NCI-H1694 treated with DMSO at 0.1 percent for 48 hours (cell line): ENCODE measurements at regions not wholly inside any gene's neighbourhood (a gene's known extent, or its start where the extent isn't known, plus 50 kb on each side); places are given as distances from the start of the nearest gene placed in this dataset.
"Not testable (repeated sequence)": the region's sequence is repeated elsewhere in the genome, so short reads cannot be mapped to it uniquely, and the experiment has no call there.

Experiments
- DNase-seq: peaks from one replicate; lab custom pipeline; 2025; lab: John Stamatoyannopoulos, UW

GRCh38 chr9:78438211-78438610 is 141.3 kb downstream of the PSAT1 start:
- DNase-seq, result no peak

GRCh38 chr9:78438780-78439179 is 141.9 kb downstream of the PSAT1 start:
- DNase-seq, result no peak

GRCh38 chr9:78439190-78439865 is 142.4 kb downstream of the PSAT1 start:
- peak; percentile 59 for DNase-seq

GRCh38 chr9:78439866-78440830 is 143.2 kb downstream of the PSAT1 start:
- peak; percentile 6 for DNase-seq

- no peak for DNase-seq
Measured at GRCh38 chr9:78441396-78441795, 144.5 kb downstream of the PSAT1 start.

- DNase-seq, result no peak
Measured at GRCh38 chr9:78441822-78442431, 145.0 kb downstream of the PSAT1 start.

- DNase-seq, result not testable (repeated sequence)
Measured at GRCh38 chr9:78442577-78442976, 145.7 kb downstream of the PSAT1 start.

- DNase-seq, result no peak
Measured at GRCh38 chr9:78443946-78444345, 147.0 kb downstream of the PSAT1 start.

- no peak for DNase-seq
Measured at GRCh38 chr9:78448960-78449673, 152.2 kb downstream of the PSAT1 start.

GRCh38 chr9:78453450-78453849 is 156.5 kb downstream of the PSAT1 start:
- DNase-seq, result no peak

- no peak for DNase-seq
Measured at GRCh38 chr9:78462611-78463010, 165.7 kb downstream of the PSAT1 start.

GRCh38 chr9:78463750-78464149 is 166.8 kb downstream of the PSAT1 start:
- DNase-seq, result no peak

- DNase-seq, result no peak
Measured at GRCh38 chr9:78468231-78468630, 171.3 kb downstream of the PSAT1 start.

GRCh38 chr9:78468974-78469576 is 172.2 kb downstream of the PSAT1 start:
- DNase-seq, result no peak

- no peak for DNase-seq
Measured at GRCh38 chr9:78470216-78470615, 173.3 kb downstream of the PSAT1 start.

GRCh38 chr9:78470741-78471140 is 173.8 kb downstream of the PSAT1 start:
- no peak for DNase-seq

GRCh38 chr9:78472111-78472510 is 175.2 kb downstream of the PSAT1 start:
- no peak for DNase-seq

GRCh38 chr9:78479441-78479840 is 182.5 kb downstream of the PSAT1 start:
- no peak for DNase-seq

- no peak for DNase-seq
Measured at GRCh38 chr9:78486661-78487060, 189.7 kb downstream of the PSAT1 start.

- DNase-seq, result no peak
Measured at GRCh38 chr9:78490231-78490630, 193.3 kb downstream of the PSAT1 start.

- DNase-seq, result no peak
Measured at GRCh38 chr9:78491402-78491801, 194.5 kb downstream of the PSAT1 start.
